Naive thymus-derived CD4-positive, alpha-beta T cell (primary cell): ENCODE measurements at regions not wholly inside any gene's neighbourhood (a gene's known extent, or its start where the extent isn't known, plus 50 kb on each side); places are given as distances from the start of the nearest gene placed in this dataset.
A peak's percentile ranks its signal among the peaks of the same experiment; 100 is the strongest.

ENCODE experiments used
- ATAC-seq: fragments of 150-1000 bp; cut with Tn5 transposase; 2 replicates; pipeline ENCODE4 v1.10.0; 2021; ENCODE audit warnings: mild to moderate bottlenecking, moderate library complexity
- CTCF ChIA-PET: fragments of 350-600 bp; sonication (Branson Sonifier 250); formaldehyde crosslinking; loops from one replicate; lab custom pipeline; 2021; ENCODE audit warnings: antibody characterized with exemption; lab: Charles Lee
- POLR2A ChIA-PET: fragments of 350-600 bp; sonication (Branson Sonifier 250); formaldehyde crosslinking; loops from one replicate; lab custom pipeline; 2021; ENCODE audit warnings: antibody characterized with exemption, inconsistent platforms; lab: Charles Lee
- DNase-seq, 9 donors: peaks; one replicate each; pipeline versions ENCODE4 v3.0.0 to v3.0.0-alpha.2; 2020 to 2022; ENCODE audit warnings: mixed read lengths in 1 of 9
- H3K27ac ChIP-seq: one replicate; pipeline ENCODE4 v1.7.0; 2013; ENCODE audit warnings: mild to moderate bottlenecking, low read depth, low read length, moderate library complexity
- H3K27me3 ChIP-seq, 2 donors: one replicate each; pipeline ENCODE4 v1.7.0; 2013; ENCODE audit warnings: low read length in 2 of 2, mild to moderate bottlenecking in 2 of 2, moderate library complexity in 2 of 2; ENCODE audit not compliant: control insufficient read depth in 2 of 2, insufficient read depth in 2 of 2
- H3K36me3 ChIP-seq, 3 experiments: 1 replicate in 2 of 3; 2 replicates in 1 of 3; pipeline ENCODE4 v1.7.0; 2013; ENCODE audit warnings: low read length in 3 of 3, mild to moderate bottlenecking in 3 of 3, moderate library complexity in 1 of 3; ENCODE audit not compliant: insufficient read depth in 3 of 3, control insufficient read depth in 2 of 3
- H3K4me1 ChIP-seq, 2 donors: one replicate each; pipeline ENCODE4 v1.7.0; 2013; ENCODE audit warnings: low read length in 2 of 2, mild to moderate bottlenecking in 2 of 2, moderate library complexity in 1 of 2; ENCODE audit not compliant: control insufficient read depth in 2 of 2, insufficient read depth in 2 of 2
- H3K4me3 ChIP-seq: 2 replicates; pipeline ENCODE4 v1.7.0; 2013; ENCODE audit warnings: mild to moderate bottlenecking, low read length
- H3K9me3 ChIP-seq, 3 experiments: 1 replicate in 2 of 3; 2 replicates in 1 of 3; pipeline ENCODE4 v1.7.0; 2013; ENCODE audit warnings: low read length in 3 of 3; ENCODE audit not compliant: control insufficient read depth in 2 of 3
- H3K27ac Mint-ChIP-seq, 9 donors: one replicate each; pipeline ENCODE4 v1.8.0; 2020 to 2022; ENCODE audit warnings: mixed read lengths in 9 of 9, mild to moderate bottlenecking in 8 of 9, moderate library complexity in 5 of 9, inconsistent platforms in 2 of 9
- H3K27me3 Mint-ChIP-seq, 5 donors: one replicate each; pipeline ENCODE4 v1.8.0; 2021 to 2022; ENCODE audit warnings: mixed read lengths in 5 of 5, mild to moderate bottlenecking in 1 of 5
- H3K36me3 Mint-ChIP-seq, 5 donors: one replicate each; pipeline ENCODE4 v1.8.0; 2020 to 2022; ENCODE audit warnings: mixed read lengths in 5 of 5, mild to moderate bottlenecking in 3 of 5, inconsistent platforms in 1 of 5
- H3K4me1 Mint-ChIP-seq, 7 donors: one replicate each; pipeline ENCODE4 v1.8.0; 2020 to 2022; ENCODE audit warnings: mixed read lengths in 7 of 7, mild to moderate bottlenecking in 3 of 7, inconsistent platforms in 1 of 7
- H3K4me3 Mint-ChIP-seq, 10 donors: one replicate each; pipeline ENCODE4 v1.8.0; 2020 to 2022; ENCODE audit warnings: mild to moderate bottlenecking in 10 of 10, mixed read lengths in 10 of 10, moderate library complexity in 6 of 10, inconsistent platforms in 2 of 10
- H3K9me3 Mint-ChIP-seq, 11 donors: one replicate each; pipeline ENCODE4 v1.8.0; 2020 to 2022; ENCODE audit warnings: mixed read lengths in 11 of 11, mild to moderate bottlenecking in 4 of 11, inconsistent platforms in 1 of 11, moderate library complexity in 1 of 11
- intact Hi-C, 2 donors: fragments of 100-400 bp; cut with micrococcal nuclease; formaldehyde crosslinking; loops; one replicate each; pipeline ENCODE4 v1.15.1; 2023

DNA sequence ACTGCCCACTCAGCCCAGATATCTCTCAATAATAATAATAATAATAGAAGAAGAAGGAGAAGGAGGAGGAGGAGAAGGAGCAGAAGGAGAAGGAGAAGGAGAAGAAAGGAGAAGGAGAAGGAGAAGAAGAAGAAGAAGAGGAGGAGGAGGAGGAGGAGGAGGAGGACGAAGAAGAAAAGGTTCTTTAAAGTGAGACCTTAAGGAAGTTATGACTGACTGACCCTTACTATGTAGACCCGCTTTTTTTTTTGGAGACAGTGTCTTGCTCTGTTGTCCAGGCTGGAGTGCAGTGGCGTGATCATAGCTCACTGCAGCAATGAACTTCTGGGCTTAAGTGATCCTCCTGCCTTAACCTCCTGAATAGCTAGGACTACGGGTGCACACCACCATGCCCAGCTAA is 88.9 kb upstream of the RFX8 start:
- DNase-seq (no peak), ATAC-seq (no peak)
- intact Hi-C loops: loop anchor here in 1 of 2 donors (5.0 kb wide), 1 partner anchor 47 kb away; no protein-coding TSS in a partner anchor
- H3K9me3 ChIP-seq: peaks cover 3 to 15% (median 4%) of the 10 kb centered on the region in 3 experiments
- Mint-ChIP-seq H3K4me1 (peaks cover 35 to 77% (median 61%) of the 10 kb centered on the region in 7 donors), H3K36me3 (peaks cover 0 to 40% (median 11%) of the 10 kb centered on the region in 5 donors), H3K4me3 (no peak overlapping the region), H3K27me3 (peaks cover 0 to 13% (median 0%) of the 10 kb centered on the region in 5 donors), H3K9me3 (peaks cover 0 to 29% (median 11%) of the 10 kb centered on the region in 11 donors), H3K27ac (peak overlapping the region in 1 of 9 donors; percentile 16)
- no peak overlapping the region for H3K27ac ChIP-seq
- H3K27me3 ChIP-seq: no peaks in the 10 kb centered on the region
- POLR2A ChIA-PET: interaction anchor here (0.7 kb wide), 1 partner anchor 561 kb away, joined by 3 read pairs; no protein-coding TSS in a partner anchor
- no peaks in the 10 kb centered on the region for H3K36me3 ChIP-seq
- peaks cover 13 to 43% of the 10 kb centered on the region in 2 donors for H3K4me1 ChIP-seq
- CTCF ChIA-PET: no interaction called here
- no peak overlapping the region for H3K4me3 ChIP-seq

DNA sequence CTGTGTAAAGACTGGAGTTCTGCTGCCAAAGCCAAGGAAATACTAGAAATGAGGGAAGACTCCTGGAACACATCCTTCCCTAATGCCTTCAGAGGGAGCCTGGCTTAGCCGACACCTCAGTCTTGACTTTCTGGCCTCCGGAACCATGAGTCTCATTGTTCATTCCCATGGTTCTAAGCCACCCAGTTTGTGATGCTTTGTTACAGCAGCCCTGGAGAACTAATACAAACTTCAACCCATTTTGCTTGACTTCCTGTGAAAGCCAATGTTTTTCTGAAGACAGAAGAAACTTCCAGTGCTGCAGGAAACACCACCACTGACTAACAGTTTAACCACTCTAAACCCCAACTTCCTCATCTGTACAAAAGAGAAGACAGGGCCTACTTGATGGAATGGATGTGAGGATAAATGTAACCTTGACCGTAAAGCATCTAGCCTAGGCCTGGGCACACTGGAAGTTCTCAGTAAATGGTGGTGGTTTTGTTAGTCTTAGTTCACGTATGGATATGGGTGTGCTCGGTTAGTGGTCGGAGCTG is 85.9 kb upstream of the RFX8 start:
- no peak overlapping the region for H3K27ac ChIP-seq
- H3K36me3 ChIP-seq: no peaks in the 10 kb centered on the region
- Mint-ChIP-seq H3K27ac (peak overlapping the region in 8 of 9 donors; percentile 66 to 93 (median 76)), H3K9me3 (peaks cover 0 to 28% (median 13%) of the 10 kb centered on the region in 11 donors), H3K36me3 (peaks cover 0 to 42% (median 11%) of the 10 kb centered on the region in 5 donors), H3K4me3 (peak overlapping the region; percentile 42 to 73 (median 60)), H3K27me3 (peaks cover 0 to 5% (median 0%) of the 10 kb centered on the region in 5 donors), H3K4me1 (peaks cover 32 to 58% (median 47%) of the 10 kb centered on the region in 7 donors)
- H3K9me3 ChIP-seq: peaks cover 3 to 15% (median 4%) of the 10 kb centered on the region in 3 experiments
- ATAC-seq (peak; percentile 65), DNase-seq (peak in 3 of 9 donors; percentile 14 to 23 (median 17))
- intact Hi-C loops: loop anchor here in 1 of 2 donors (1.0 to 5.0 kb wide), 2 partner anchors 9 to 44 kb away; no protein-coding TSS in a partner anchor
- CTCF ChIA-PET: no interaction called here
- H3K4me1 ChIP-seq: peaks cover 13 to 34% of the 10 kb centered on the region in 2 donors
- no peaks in the 10 kb centered on the region for H3K27me3 ChIP-seq
- POLR2A ChIA-PET: no interaction called here
- H3K4me3 ChIP-seq: no peak overlapping the region

DNA sequence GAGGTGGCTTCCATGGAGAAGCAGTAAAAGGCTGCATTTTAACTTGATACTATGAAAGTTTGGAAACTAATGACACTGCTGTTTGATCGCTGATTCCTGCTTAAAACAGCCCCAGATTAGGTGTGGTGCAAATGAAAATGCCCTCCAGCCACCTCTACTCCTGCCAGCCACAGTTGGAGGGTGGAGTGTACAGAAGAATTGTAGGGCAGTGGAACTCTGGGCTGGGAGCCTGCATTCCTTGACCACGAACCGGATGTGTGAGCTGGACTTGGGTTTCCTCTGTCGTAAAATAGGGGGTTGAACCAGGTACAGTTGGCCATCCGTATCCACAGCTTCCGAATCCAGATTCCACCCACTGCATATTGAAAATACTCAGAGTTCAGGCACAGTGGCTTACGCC is 84.6 kb upstream of the RFX8 start:
- CTCF ChIA-PET: interaction anchor here (0.6 to 1.0 kb wide), 3 partner anchors 141 to 271 kb away, joined by 3 read pairs; no protein-coding TSS in a partner anchor
- H3K9me3 Mint-ChIP-seq: peaks cover 0 to 28% (median 13%) of the 10 kb centered on the region in 11 donors
- ATAC-seq (no peak), DNase-seq (no peak)
- Histone ChIP-seq H3K27me3 (no peaks in the 10 kb centered on the region), H3K27ac (no peak overlapping the region), H3K4me1 (peaks cover 13 to 32% of the 10 kb centered on the region in 2 donors), H3K9me3 (peaks cover 3 to 15% (median 4%) of the 10 kb centered on the region in 3 experiments), H3K36me3 (no peaks in the 10 kb centered on the region), H3K4me3 (no peak overlapping the region)
- POLR2A ChIA-PET: interaction anchor here (1.1 kb wide), 1 partner anchor 15 kb away, joined by 3 read pairs; no protein-coding TSS in a partner anchor
- no peak overlapping the region for H3K27ac Mint-ChIP-seq
- H3K36me3 Mint-ChIP-seq: peaks cover 3 to 41% (median 11%) of the 10 kb centered on the region in 5 donors
- intact Hi-C loops: no loop called here
- H3K4me3 Mint-ChIP-seq: peak overlapping the region in 1 of 10 donors; percentile 17
- H3K27me3 Mint-ChIP-seq: no peaks in the 10 kb centered on the region
- H3K4me1 Mint-ChIP-seq: peaks cover 32 to 46% (median 41%) of the 10 kb centered on the region in 7 donors

DNA sequence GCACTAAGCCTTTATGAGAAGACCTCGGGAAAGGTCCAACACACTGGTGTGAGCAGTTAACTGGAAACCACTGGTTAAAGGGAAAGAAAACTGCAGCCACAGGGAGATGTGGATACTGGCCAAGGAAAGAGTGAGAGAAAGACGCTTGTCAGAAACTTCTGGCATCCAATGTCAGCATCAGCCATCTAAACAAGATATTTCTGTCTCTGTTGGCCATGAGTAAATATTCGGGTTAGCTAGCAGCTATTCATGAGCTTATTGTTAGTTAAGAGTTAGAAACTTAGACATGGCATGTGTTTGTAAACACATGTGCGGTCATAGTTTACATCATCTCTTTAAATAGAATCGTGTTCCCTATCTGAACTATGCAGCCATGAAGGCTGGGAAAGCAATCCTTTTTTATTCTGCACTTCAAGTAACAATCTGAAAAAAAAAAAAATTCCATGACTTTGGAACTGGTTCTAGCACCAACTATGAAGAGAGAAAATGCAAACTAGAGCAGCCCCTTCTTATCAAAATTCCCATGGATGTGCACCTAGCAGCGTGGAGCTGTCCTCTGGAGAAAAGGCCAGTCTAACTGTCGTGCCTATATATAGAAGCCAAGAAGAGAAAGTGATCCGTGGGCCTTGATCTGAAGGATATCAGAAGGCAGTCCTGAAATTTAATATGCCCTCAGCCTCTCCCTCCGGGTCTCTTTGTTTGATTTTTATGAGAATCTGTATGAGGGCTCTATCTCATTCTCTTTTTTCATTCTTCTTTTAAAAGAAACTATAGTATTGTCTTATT is 84.0 kb upstream of the RFX8 start:
- DNase-seq (no peak), ATAC-seq (no peak)
- peaks cover 3 to 15% (median 4%) of the 10 kb centered on the region in 3 experiments for H3K9me3 ChIP-seq
- peaks cover 0 to 28% (median 13%) of the 10 kb centered on the region in 11 donors for H3K9me3 Mint-ChIP-seq
- peak overlapping the region in 1 of 9 donors; percentile 28 for H3K27ac Mint-ChIP-seq
- no peaks in the 10 kb centered on the region for H3K36me3 ChIP-seq
- H3K4me3 ChIP-seq: no peak overlapping the region
- no peaks in the 10 kb centered on the region for H3K27me3 ChIP-seq
- H3K27ac ChIP-seq: no peak overlapping the region
- H3K4me3 Mint-ChIP-seq: peak overlapping the region in 1 of 10 donors; percentile 17
- POLR2A ChIA-PET: interaction anchor here (1.1 kb wide), 1 partner anchor 14 kb away, joined by 3 read pairs; no protein-coding TSS in a partner anchor
- H3K4me1 ChIP-seq: peaks cover 13 to 32% of the 10 kb centered on the region in 2 donors
- H3K36me3 Mint-ChIP-seq: peaks cover 3 to 39% (median 11%) of the 10 kb centered on the region in 5 donors
- no peaks in the 10 kb centered on the region for H3K27me3 Mint-ChIP-seq
- peaks cover 28 to 43% (median 37%) of the 10 kb centered on the region in 7 donors for H3K4me1 Mint-ChIP-seq
- intact Hi-C loops: no loop called here
- CTCF ChIA-PET: interaction anchor here (0.6 to 1.1 kb wide), 4 partner anchors 10 to 272 kb away, joined by 3 to 5 read pairs (median 3); no protein-coding TSS in a partner anchor

DNA sequence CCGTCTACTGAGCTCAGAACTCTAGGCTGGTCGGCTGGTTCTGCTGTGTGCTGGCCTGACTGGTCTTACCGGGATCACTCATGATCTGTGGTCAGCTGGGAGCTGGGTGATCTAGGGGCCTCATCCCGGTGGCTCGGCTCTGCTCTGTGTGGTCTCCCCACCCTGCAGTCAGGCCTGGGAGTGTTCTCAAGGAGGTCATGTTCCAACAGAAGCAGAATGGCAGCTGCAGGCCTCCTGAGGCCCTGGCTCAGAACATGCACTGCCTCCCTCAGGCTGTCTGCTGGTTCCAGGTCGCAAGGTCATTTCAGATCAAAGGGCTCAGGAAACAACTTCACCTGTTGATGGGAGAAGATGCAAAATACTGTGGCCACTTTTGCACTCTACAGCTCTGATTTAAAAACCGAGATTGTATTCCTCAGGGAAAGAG is 81.1 kb upstream of the RFX8 start:
- H3K4me1 ChIP-seq: peaks cover 7 to 20% of the 10 kb centered on the region in 2 donors
- no peaks in the 10 kb centered on the region for H3K27me3 ChIP-seq
- H3K27ac ChIP-seq: no peak overlapping the region
- intact Hi-C loops: no loop called here
- ChIA-PET CTCF (no interaction called here), POLR2A (interaction anchor here (0.6 kb wide), 2 partner anchors 9 to 36 kb away, joined by 3 to 6 read pairs; no protein-coding TSS in a partner anchor)
- no peak for DNase-seq
- no peaks in the 10 kb centered on the region for H3K36me3 ChIP-seq
- Mint-ChIP-seq H3K9me3 (peaks cover 0 to 23% (median 11%) of the 10 kb centered on the region in 11 donors), H3K36me3 (peaks cover 3 to 31% (median 8%) of the 10 kb centered on the region in 5 donors), H3K4me1 (peaks cover 17 to 36% (median 28%) of the 10 kb centered on the region in 7 donors), H3K27ac (no peak overlapping the region), H3K4me3 (no peak overlapping the region), H3K27me3 (no peaks in the 10 kb centered on the region)
- no peak for ATAC-seq
- peaks cover 3 to 15% (median 4%) of the 10 kb centered on the region in 3 experiments for H3K9me3 ChIP-seq
- no peak overlapping the region for H3K4me3 ChIP-seq

DNA sequence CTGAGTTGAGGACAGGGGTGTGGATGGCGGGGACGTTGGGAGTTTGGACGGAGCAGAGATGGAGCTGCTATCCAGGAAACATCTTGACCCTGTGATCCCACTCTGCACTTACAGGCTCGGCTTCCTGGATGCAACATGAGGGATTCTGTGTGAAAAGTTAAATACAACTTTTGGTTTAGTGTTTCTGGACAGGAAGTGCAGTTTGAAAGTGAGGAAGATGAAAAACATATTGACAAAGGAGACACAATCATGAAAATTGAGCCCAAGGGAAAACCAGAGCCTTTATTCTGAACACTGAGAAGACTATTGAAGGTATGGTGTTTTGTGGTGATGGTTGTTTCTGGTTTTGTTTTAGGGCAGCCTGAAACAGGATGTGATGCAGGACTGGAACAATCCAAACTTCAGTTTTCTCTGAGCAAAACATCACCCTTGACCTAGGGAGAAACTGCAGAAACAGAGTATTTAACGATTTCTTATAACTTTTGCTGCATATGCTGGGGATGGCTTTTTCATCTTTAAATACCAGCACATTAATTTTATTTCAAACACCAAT is 76.5 kb upstream of the RFX8 start:
- DNase-seq (peak in 2 of 9 donors; percentile 14 to 24), ATAC-seq (no peak)
- peaks cover 0 to 15% of the 10 kb centered on the region in 2 donors for H3K4me1 ChIP-seq
- no peaks in the 10 kb centered on the region for H3K27me3 ChIP-seq
- peaks cover 0 to 20% (median 0%) of the 10 kb centered on the region in 5 donors for H3K36me3 Mint-ChIP-seq
- H3K9me3 ChIP-seq: no peaks in the 10 kb centered on the region
- H3K9me3 Mint-ChIP-seq: peaks cover 0 to 15% (median 0%) of the 10 kb centered on the region in 11 donors
- peak overlapping the region in 4 of 9 donors; percentile 17 to 82 (median 45) for H3K27ac Mint-ChIP-seq
- ChIA-PET POLR2A (no interaction called here), CTCF (no interaction called here)
- no peaks in the 10 kb centered on the region for H3K27me3 Mint-ChIP-seq
- H3K4me1 Mint-ChIP-seq: peaks cover 16 to 27% (median 21%) of the 10 kb centered on the region in 7 donors
- H3K27ac ChIP-seq: no peak overlapping the region
- no peaks in the 10 kb centered on the region for H3K36me3 ChIP-seq
- H3K4me3 ChIP-seq: no peak overlapping the region
- H3K4me3 Mint-ChIP-seq: peak overlapping the region in 6 of 10 donors; percentile 2 to 69 (median 36)
- intact Hi-C loops: loop anchor here (1.0 to 5.0 kb wide), 2 partner anchors 19 to 74 kb away; partner anchors contain the start of gene RFX8 (in 1 of the 2)
